Upper lobe of left lung (tissue), 6 donors: ENCODE measurements at regions not wholly inside any gene's neighbourhood (a gene's known extent, or its start where the extent isn't known, plus 50 kb on each side); places are given as distances from the start of the nearest gene placed in this dataset.

Experiments used
- ATAC-seq, 2 donors: fragments of 200-7000 bp; cut with Tn5 transposase; one replicate each; pipeline ENCODE4 v1.9.1; 2022; ENCODE audit warnings: mild to moderate bottlenecking in 2 of 2, moderate library complexity in 2 of 2; ENCODE audit not compliant: low FRiP score in 2 of 2
- DNase-seq, 2 donors: peaks; one replicate each; pipeline ENCODE4 v3.0.0-alpha.2; 2019 to 2020
- H3K27ac ChIP-seq, 4 donors: fragments of 200-600 bp; sonication (generic); one replicate each; pipeline ENCODE4 v1.5.1; 2016 to 2019
- H3K27me3 ChIP-seq, 4 donors: fragments of 200-600 bp; sonication (generic); one replicate each; pipeline ENCODE4 v1.5.1; 2017 to 2019
- H3K36me3 ChIP-seq, 4 donors: fragments of 200-600 bp; sonication (generic); one replicate each; pipeline ENCODE4 v1.5.1; 2016 to 2019
- H3K4me1 ChIP-seq, 4 donors: fragments of 200-600 bp; sonication (generic); one replicate each; pipeline ENCODE4 v1.5.1; 2018 to 2019
- H3K4me3 ChIP-seq, 4 donors: fragments of 200-600 bp; sonication (generic); one replicate each; pipeline ENCODE4 v1.5.1; 2017 to 2019; ENCODE audit warnings: mild to moderate bottlenecking in 2 of 4, moderate library complexity in 1 of 4
- H3K9me3 ChIP-seq, 4 donors: fragments of 200-600 bp; sonication (generic); one replicate each; pipeline ENCODE4 v1.5.1; 2018 to 2019
- CTCF ChIP-seq, 6 experiments: fragments of 450-650 bp in 4 of 6; fragments of 200-600 bp in 2 of 6; sonication (generic) in 2 of 6; IDR thresholded peaks; one replicate each; pipeline ENCODE4 v1.5.1; 2016 to 2019; ENCODE audit warnings: antibody characterized with exemption in 6 of 6
- EP300 ChIP-seq, 4 donors: sonication (generic); formaldehyde crosslinking; IDR thresholded peaks; one replicate each; pipeline ENCODE4 v1.5.1; 2017; ENCODE audit warnings: antibody characterized with exemption in 4 of 4, control low read depth in 2 of 4
- POLR2A ChIP-seq, 4 donors: fragments of 450-650 bp; IDR thresholded peaks; one replicate each; pipeline ENCODE4 v1.5.1; 2016 to 2017; ENCODE audit warnings: antibody characterized with exemption in 4 of 4, mild to moderate bottlenecking in 2 of 4
- POLR2AphosphoS5 ChIP-seq, 2 donors: sonication (generic); formaldehyde crosslinking; IDR thresholded peaks; one replicate each; pipeline ENCODE4 v1.5.1; 2017; ENCODE audit warnings: antibody characterized with exemption in 2 of 2
- WGBS, 2 donors: methylation state at CpG; one replicate each; pipeline ENCODE4 v1.1.5; 2017 to 2018; 5-methylcytosine and 5-hydroxymethylcytosine counted together
- donor health status: DM: no; HTN: no; CAD: no; lungs with moderate emphysema.
- donor health status: DM: no; HTN: yes; CAD: no; lungs with severe emphysema.

DNA sequence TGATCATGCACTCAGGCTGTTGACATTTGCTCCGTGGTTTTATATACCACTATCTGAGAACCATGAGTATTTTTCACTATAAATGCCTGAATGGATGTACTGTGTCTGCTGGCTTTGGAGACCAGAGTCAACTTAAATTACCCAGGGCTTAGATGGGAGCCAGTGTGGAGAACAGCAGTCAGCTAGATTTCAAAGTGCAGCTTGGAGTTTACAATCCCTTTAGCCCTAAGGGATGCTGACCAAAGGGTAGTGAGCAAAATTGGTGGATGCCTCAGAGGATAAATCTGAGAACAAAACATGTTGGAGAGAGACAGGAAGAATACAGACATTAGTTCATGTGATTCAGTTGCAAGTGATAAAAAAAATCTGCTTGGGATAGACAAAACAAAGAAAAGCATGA, 327.5 kb downstream of the C11orf87 start:
- ATAC-seq (no peak), DNase-seq (no peak)
- Histone ChIP-seq H3K9me3 (no peaks in the 10 kb centered on the region), H3K4me1 (no peaks in the 10 kb centered on the region), H3K4me3 (no peak overlapping the region), H3K27me3 (no peaks in the 10 kb centered on the region), H3K27ac (no peak overlapping the region), H3K36me3 (no peaks in the 10 kb centered on the region)
- 53 to 67% methylated on average over 1 of the region's 1 CpG for WGBS, 2 donors
- TF ChIP-seq POLR2AphosphoS5 (IDR thresholded peaks at IDR 0.05) (no peak), EP300 (IDR thresholded peaks at IDR 0.05) (no peak), POLR2A (IDR thresholded peaks at IDR 0.05) (no peak), CTCF (IDR thresholded peaks at IDR 0.05) (no peak)

DNA sequence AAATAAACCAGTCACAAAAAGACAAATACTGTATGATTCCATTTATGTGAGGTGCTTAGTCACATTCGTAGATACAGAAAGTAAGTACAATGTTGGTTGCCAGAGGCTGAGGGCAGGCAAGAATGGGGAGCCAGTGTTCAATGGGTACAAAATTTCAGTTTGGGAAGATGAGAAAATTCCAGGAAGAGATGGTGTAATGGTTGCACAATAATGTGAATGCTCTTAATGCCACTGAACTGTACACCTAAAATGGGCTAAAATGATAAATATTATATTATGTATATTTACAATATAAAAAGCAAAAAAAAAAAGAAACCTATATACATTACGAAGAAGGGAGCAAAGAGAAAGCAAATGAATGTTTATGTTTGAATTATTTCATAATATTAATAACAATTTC, 329.0 kb downstream of the C11orf87 start:
- H3K27ac ChIP-seq = no peak overlapping the region
- H3K9me3 ChIP-seq = no peaks in the 10 kb centered on the region
- ATAC-seq (no peak), DNase-seq (no peak)
- H3K36me3 ChIP-seq = no peaks in the 10 kb centered on the region
- TF ChIP-seq POLR2A (IDR thresholded peaks at IDR 0.05) (no peak), POLR2AphosphoS5 (IDR thresholded peaks at IDR 0.05) (no peak), EP300 (IDR thresholded peaks at IDR 0.05) (no peak), CTCF (IDR thresholded peaks at IDR 0.05) (no peak)
- no peak overlapping the region for H3K4me3 ChIP-seq
- 85 to 86% methylated on average over 2 of the region's 2 CpGs for WGBS, 2 donors
- H3K27me3 ChIP-seq = no peaks in the 10 kb centered on the region
- no peaks in the 10 kb centered on the region for H3K4me1 ChIP-seq

DNA sequence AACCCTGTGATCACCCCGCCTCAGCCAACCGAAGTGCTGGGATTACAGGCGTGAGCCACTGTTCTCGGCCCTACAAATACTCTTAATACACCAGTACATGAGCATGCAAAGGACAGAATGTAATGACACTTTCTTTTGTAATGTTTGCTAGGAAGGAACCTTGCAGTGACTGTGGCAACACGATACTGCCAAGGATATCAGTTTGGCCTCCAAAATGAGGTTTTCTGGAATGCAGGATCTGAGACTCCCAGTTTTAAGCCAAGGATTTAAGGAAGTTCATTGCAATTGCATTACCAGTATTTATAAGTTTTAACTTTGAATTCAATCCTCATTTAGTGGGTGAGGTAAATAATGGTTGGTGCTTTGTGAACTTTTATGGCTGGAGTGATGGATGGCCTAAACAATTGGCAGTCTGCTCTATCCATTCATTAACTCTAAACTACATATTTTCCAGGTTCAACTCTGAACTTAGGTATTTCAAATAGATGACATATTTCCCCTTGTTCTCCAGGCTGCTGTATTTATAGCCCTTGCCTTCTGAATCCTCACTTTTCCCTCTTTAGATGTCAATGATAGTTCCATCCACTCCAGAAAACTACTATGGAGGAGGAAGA, 330.3 kb downstream of the C11orf87 start:
- TF ChIP-seq POLR2A (IDR thresholded peaks at IDR 0.05) (no peak), POLR2AphosphoS5 (IDR thresholded peaks at IDR 0.05) (no peak), CTCF (IDR thresholded peaks at IDR 0.05) (no peak), EP300 (IDR thresholded peaks at IDR 0.05) (no peak)
- no peaks in the 10 kb centered on the region for H3K4me1 ChIP-seq
- no peaks in the 10 kb centered on the region for H3K9me3 ChIP-seq
- 95 to 96% methylated on average over 5 of the region's 5 CpGs for WGBS, 2 donors
- H3K27ac ChIP-seq = no peak overlapping the region
- ATAC-seq (no peak), DNase-seq (no peak)
- H3K36me3 ChIP-seq = no peaks in the 10 kb centered on the region
- no peaks in the 10 kb centered on the region for H3K27me3 ChIP-seq
- no peak overlapping the region for H3K4me3 ChIP-seq

GRCh38 chr11:109756521-109756920, 334.5 kb downstream of the C11orf87 start:
- ATAC-seq (no peak), DNase-seq (no peak)
- no peak overlapping the region for H3K27ac ChIP-seq
- H3K4me1 ChIP-seq = no peaks in the 10 kb centered on the region
- H3K4me3 ChIP-seq = no peak overlapping the region
- no peaks in the 10 kb centered on the region for H3K9me3 ChIP-seq
- H3K36me3 ChIP-seq = no peaks in the 10 kb centered on the region
- 90 to 91% methylated on average over 1 of the region's 1 CpG for WGBS, 2 donors
- no peak for TF ChIP-seq EP300 (IDR thresholded peaks at IDR 0.05)
- TF ChIP-seq POLR2A (IDR thresholded peaks at IDR 0.05) = no peak
- no peak for TF ChIP-seq CTCF (IDR thresholded peaks at IDR 0.05)
- TF ChIP-seq POLR2AphosphoS5 (IDR thresholded peaks at IDR 0.05) = no peak
- H3K27me3 ChIP-seq = no peaks in the 10 kb centered on the region

DNA sequence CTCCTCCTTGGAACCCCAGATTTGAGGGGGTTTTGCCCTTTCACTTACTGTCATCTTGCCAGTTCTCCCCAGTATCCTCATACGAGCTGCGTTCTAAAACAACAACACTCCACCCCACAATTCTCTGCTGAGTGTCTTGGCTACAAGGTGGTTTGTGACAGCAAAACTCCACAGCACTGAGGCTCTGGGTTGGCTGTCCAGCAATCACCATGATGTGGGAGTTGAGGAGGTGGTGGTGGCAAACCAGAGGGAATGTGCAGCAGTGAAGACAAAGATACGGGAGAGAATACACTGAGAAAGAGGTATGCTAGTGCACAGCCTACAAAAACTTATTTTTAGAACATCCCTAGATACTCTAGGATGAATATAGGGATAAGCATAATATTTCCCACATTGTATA, 335.0 kb downstream of the C11orf87 start:
- no peak overlapping the region for H3K27ac ChIP-seq
- no peaks in the 10 kb centered on the region for H3K27me3 ChIP-seq
- H3K9me3 ChIP-seq = no peaks in the 10 kb centered on the region
- H3K4me3 ChIP-seq = no peak overlapping the region
- no peak for DNase-seq
- no peak for TF ChIP-seq POLR2A (IDR thresholded peaks at IDR 0.05)
- no peaks in the 10 kb centered on the region for H3K36me3 ChIP-seq
- no peaks in the 10 kb centered on the region for H3K4me1 ChIP-seq
- WGBS, 2 donors = 81 to 93% methylated on average over 3 of the region's 3 CpGs
- no peak for ATAC-seq
